PC-3 (cell line): ENCODE measurements at regions not wholly inside any gene's neighbourhood (a gene's known extent, or its start where the extent isn't known, plus 50 kb on each side); places are given as distances from the start of the nearest gene placed in this dataset.

ENCODE experiments used
- EZH2 ChIP-seq: fragments of 300-600 bp; sonication (generic); IDR thresholded peaks from one replicate; pipeline ENCODE4 v1.6.1; 2017; ENCODE audit warnings: antibody characterized with exemption, mild to moderate bottlenecking, low read length; ENCODE audit not compliant: unreplicated experiment
- TF ChIP-seq, protein P1 (sequence below): fragments of 300-600 bp; sonication (generic); conservative IDR thresholded peaks from 2 replicates; pipeline ENCODE4 v1.5.1; 2017; ENCODE audit warnings: antibody characterized with exemption, low read depth, mild to moderate bottlenecking, low read length

DNA sequence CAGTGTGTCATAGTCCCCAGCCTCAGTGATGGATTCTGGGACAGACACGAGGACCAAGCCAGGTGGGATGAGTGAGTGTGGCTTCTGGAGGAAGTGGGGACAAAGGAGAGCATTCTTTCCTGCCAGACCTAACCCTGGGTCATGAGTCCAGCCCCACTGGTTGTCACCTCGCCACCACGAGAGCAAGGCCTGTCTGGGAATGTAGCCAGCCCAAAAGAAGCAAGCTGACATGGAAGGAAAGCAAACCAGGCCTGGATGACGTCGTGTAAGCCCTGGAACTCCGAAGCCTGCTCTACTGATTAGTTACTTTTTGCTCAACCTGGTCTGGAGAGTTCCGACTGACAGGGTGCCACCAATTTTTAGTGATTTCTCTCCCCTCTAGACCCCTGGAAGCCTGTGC lies 105.9 kb downstream of the SINHCAF start:
- TF ChIP-seq, protein P1, sequence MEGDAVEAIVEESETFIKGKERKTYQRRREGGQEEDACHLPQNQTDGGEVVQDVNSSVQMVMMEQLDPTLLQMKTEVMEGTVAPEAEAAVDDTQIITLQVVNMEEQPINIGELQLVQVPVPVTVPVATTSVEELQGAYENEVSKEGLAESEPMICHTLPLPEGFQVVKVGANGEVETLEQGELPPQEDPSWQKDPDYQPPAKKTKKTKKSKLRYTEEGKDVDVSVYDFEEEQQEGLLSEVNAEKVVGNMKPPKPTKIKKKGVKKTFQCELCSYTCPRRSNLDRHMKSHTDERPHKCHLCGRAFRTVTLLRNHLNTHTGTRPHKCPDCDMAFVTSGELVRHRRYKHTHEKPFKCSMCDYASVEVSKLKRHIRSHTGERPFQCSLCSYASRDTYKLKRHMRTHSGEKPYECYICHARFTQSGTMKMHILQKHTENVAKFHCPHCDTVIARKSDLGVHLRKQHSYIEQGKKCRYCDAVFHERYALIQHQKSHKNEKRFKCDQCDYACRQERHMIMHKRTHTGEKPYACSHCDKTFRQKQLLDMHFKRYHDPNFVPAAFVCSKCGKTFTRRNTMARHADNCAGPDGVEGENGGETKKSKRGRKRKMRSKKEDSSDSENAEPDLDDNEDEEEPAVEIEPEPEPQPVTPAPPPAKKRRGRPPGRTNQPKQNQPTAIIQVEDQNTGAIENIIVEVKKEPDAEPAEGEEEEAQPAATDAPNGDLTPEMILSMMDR, result no peak
- no peak for TF ChIP-seq EZH2
